GM18505 (cell line): ENCODE measurements at regions not wholly inside any gene's neighbourhood (a gene's known extent, or its start where the extent isn't known, plus 50 kb on each side); places are given as distances from the start of the nearest gene placed in this dataset.
"Not testable (repeated sequence)": the region's sequence is repeated elsewhere in the genome, so short reads cannot be mapped to it uniquely, and the experiment has no call there.

Experiments
- ATAC-seq: cut with Tn5 transposase; IDR thresholded peaks from one replicate; pipeline ENCODE4 v1.9.1; 2021; ENCODE audit not compliant: unreplicated experiment
- POLR2A ChIP-seq: IDR thresholded peaks from 4 replicates; pipeline ENCODE4 v1.6.1; 2011; ENCODE audit warnings: borderline replicate concordance; ENCODE audit not compliant: insufficient read depth, insufficient read length; ENCODE audit errors: extremely low read depth

- ATAC-seq = no peak
- TF ChIP-seq POLR2A = no peak
These were observed 650.0 kb upstream of the STXBP6 start for GRCh38 chr14:25699981-25700380.

GRCh38 chr14:25698111-25698510 lies 648.2 kb upstream of the STXBP6 start:
- TF ChIP-seq POLR2A = no peak
- no peak for ATAC-seq

- TF ChIP-seq POLR2A = no peak
- ATAC-seq = no peak
These were observed 646.2 kb upstream of the STXBP6 start for GRCh38 chr14:25696176-25696575.

- ATAC-seq = no peak
- no peak for TF ChIP-seq POLR2A
These were observed 635.1 kb upstream of the STXBP6 start for GRCh38 chr14:25685004-25685403.

- TF ChIP-seq POLR2A = no peak
- no peak for ATAC-seq
These were observed 631.0 kb upstream of the STXBP6 start for GRCh38 chr14:25680934-25681333.

GRCh38 chr14:25680511-25680910 lies 630.6 kb upstream of the STXBP6 start:
- not testable (repeated sequence) for ATAC-seq

GRCh38 chr14:25677111-25677510 lies 627.2 kb upstream of the STXBP6 start:
- no peak for ATAC-seq
- no peak for TF ChIP-seq POLR2A

- no peak for TF ChIP-seq POLR2A
- no peak for ATAC-seq
These were observed 617.4 kb upstream of the STXBP6 start for GRCh38 chr14:25667387-25667786.

GRCh38 chr14:25666877-25667276 lies 616.9 kb upstream of the STXBP6 start:
- TF ChIP-seq POLR2A = no peak
- ATAC-seq = no peak

- TF ChIP-seq POLR2A = no peak
- ATAC-seq = no peak
These were observed 609.0 kb upstream of the STXBP6 start for GRCh38 chr14:25658988-25659387.

GRCh38 chr14:25630447-25630846 lies 580.5 kb upstream of the STXBP6 start:
- TF ChIP-seq POLR2A = no peak
- no peak for ATAC-seq

- ATAC-seq = no peak
- TF ChIP-seq POLR2A = no peak
These were observed 579.0 kb upstream of the STXBP6 start for GRCh38 chr14:25628978-25629377.

- no peak for ATAC-seq
- TF ChIP-seq POLR2A = no peak
These were observed 578.4 kb upstream of the STXBP6 start for GRCh38 chr14:25628390-25628789.

GRCh38 chr14:25626986-25627385 lies 577.0 kb upstream of the STXBP6 start:
- no peak for ATAC-seq
- TF ChIP-seq POLR2A = no peak

- ATAC-seq = no peak
- TF ChIP-seq POLR2A = no peak
These were observed 572.8 kb upstream of the STXBP6 start for GRCh38 chr14:25622763-25623162.
